Smooth muscle cell (in vitro differentiated cells): ENCODE measurements at regions not wholly inside any gene's neighbourhood (a gene's known extent, or its start where the extent isn't known, plus 50 kb on each side); places are given as distances from the start of the nearest gene placed in this dataset.

Experiments
- DNase-seq: peaks from one replicate; lab custom pipeline; 2025; ENCODE audit not compliant: unreplicated experiment; lab: John Stamatoyannopoulos, UW
- H2AFZ ChIP-seq: fragments of 200-600 bp; sonication (generic); 2 replicates; pipeline ENCODE4 v1.6.0; 2016; ENCODE audit warnings: antibody characterized with exemption, low read depth, mild to moderate bottlenecking
- H3F3A ChIP-seq: fragments of 200-600 bp; sonication (generic); 2 replicates; pipeline ENCODE4 v1.6.0; 2017; ENCODE audit warnings: antibody characterized with exemption, low read depth
- H3K27ac ChIP-seq: fragments of 200-600 bp; sonication (generic); 2 replicates; pipeline ENCODE4 v1.5.1; 2016; ENCODE audit warnings: low read depth, mild to moderate bottlenecking
- H3K27me3 ChIP-seq: fragments of 200-600 bp; sonication (generic); 2 replicates; pipeline ENCODE4 v1.6.1; 2016; ENCODE audit warnings: low read depth, mild to moderate bottlenecking
- H3K36me3 ChIP-seq: fragments of 200-600 bp; sonication (generic); 2 replicates; pipeline ENCODE4 v1.5.1; 2016; ENCODE audit warnings: low read depth
- H3K4me1 ChIP-seq: fragments of 200-600 bp; sonication (generic); 2 replicates; pipeline ENCODE4 v1.5.1; 2016; ENCODE audit warnings: low read depth
- H3K4me2 ChIP-seq: fragments of 200-600 bp; sonication (generic); 2 replicates; pipeline ENCODE4 v1.6.0; 2016; ENCODE audit warnings: mild to moderate bottlenecking
- H3K4me3 ChIP-seq: fragments of 200-600 bp; sonication (generic); 2 replicates; pipeline ENCODE4 v1.5.1; 2016; ENCODE audit warnings: mild to moderate bottlenecking
- H3K79me2 ChIP-seq: fragments of 200-600 bp; sonication (generic); 2 replicates; pipeline ENCODE4 v1.6.0; 2016; ENCODE audit warnings: low read depth, mild to moderate bottlenecking
- H3K9ac ChIP-seq: fragments of 200-600 bp; sonication (generic); 2 replicates; pipeline ENCODE4 v1.6.0; 2016; ENCODE audit warnings: low read depth
- H3K9me3 ChIP-seq: fragments of 200-600 bp; sonication (generic); replicated peaks from 2 replicates; pipeline ENCODE4 v1.5.1; 2016; ENCODE audit warnings: low read depth
- H4K20me1 ChIP-seq: fragments of 200-600 bp; sonication (generic); 2 replicates; pipeline ENCODE4 v1.6.0; 2016; ENCODE audit warnings: low read depth
- CTCF ChIP-seq: fragments of 200-600 bp; sonication (generic); IDR thresholded peaks from 2 replicates; pipeline ENCODE4 v1.5.1; 2017; ENCODE audit warnings: borderline replicate concordance, mild to moderate bottlenecking, antibody characterized with exemption; ENCODE audit not compliant: insufficient read depth, poor library complexity, severe bottlenecking
- WGBS: methylation state at CpG from one replicate; pipeline ENCODE4 v1.1.7; 2016; ENCODE audit warnings: low lambda C conversion rate; 5-methylcytosine and 5-hydroxymethylcytosine counted together

DNA sequence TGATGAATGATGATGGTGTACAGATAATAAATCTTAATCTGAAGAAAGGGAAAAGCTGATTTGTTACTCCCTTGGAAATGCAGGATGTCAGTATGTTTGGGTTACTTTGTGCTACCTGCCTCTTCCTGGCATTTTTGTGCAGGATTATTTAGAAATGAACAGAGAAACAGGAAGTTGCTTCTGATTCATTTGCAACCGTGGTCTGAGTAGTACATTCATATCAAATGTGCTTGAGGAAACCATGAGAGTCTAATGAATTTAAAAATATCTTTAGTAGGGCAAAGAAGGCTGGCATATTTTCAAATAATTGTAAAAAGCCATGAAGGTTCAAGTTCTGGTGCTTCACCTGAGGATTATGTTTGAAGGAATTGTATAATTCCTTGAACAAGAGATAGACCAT is 391.6 kb downstream of the TMEM161B start:
- Histone ChIP-seq H3K36me3 (no peaks in the 10 kb centered on the region), H3K27ac (no peak overlapping the region), H3K4me3 (no peak overlapping the region), H2AFZ (peak overlapping the region; percentile 41), H3K79me2 (no peaks in the 10 kb centered on the region), H4K20me1 (no peaks in the 10 kb centered on the region), H3K4me1 (peaks cover 31% of the 10 kb centered on the region), H3K4me2 (no peak overlapping the region), H3F3A (no peaks in the 10 kb centered on the region), H3K9me3 (no peaks in the 10 kb centered on the region), H3K9ac (no peak overlapping the region), H3K27me3 (no peaks in the 10 kb centered on the region)
- no peak for DNase-seq
- WGBS: 55% methylated on average over 1 of the region's 1 CpG
- TF ChIP-seq CTCF: no peak

- Histone ChIP-seq H3K4me2 (no peak overlapping the region), H2AFZ (peak overlapping the region; percentile 41), H3K9ac (no peak overlapping the region), H3K27me3 (no peaks in the 10 kb centered on the region), H3K27ac (no peak overlapping the region), H3K4me1 (peaks cover 31% of the 10 kb centered on the region), H3K9me3 (no peaks in the 10 kb centered on the region), H4K20me1 (no peaks in the 10 kb centered on the region), H3K4me3 (no peak overlapping the region), H3K79me2 (no peaks in the 10 kb centered on the region), H3F3A (no peaks in the 10 kb centered on the region), H3K36me3 (no peaks in the 10 kb centered on the region)
- no peak for DNase-seq
- WGBS: 41% methylated on average over 2 of the region's 2 CpGs
- TF ChIP-seq CTCF: no peak
Observed at GRCh38 chr5:87876616-87877015, 392.0 kb downstream of the TMEM161B start.

- Histone ChIP-seq H3K9ac (no peak overlapping the region), H3K27me3 (no peaks in the 10 kb centered on the region), H3K4me1 (peaks cover 31% of the 10 kb centered on the region), H3K9me3 (no peaks in the 10 kb centered on the region), H3K79me2 (no peaks in the 10 kb centered on the region), H3F3A (no peaks in the 10 kb centered on the region), H3K27ac (no peak overlapping the region), H3K36me3 (no peaks in the 10 kb centered on the region), H3K4me3 (no peak overlapping the region), H3K4me2 (no peak overlapping the region), H2AFZ (no peak overlapping the region), H4K20me1 (no peaks in the 10 kb centered on the region)
- WGBS: 89% methylated on average over 3 of the region's 3 CpGs
- TF ChIP-seq CTCF: no peak
- no peak for DNase-seq
Observed at GRCh38 chr5:87872986-87873385, 395.7 kb downstream of the TMEM161B start.

DNA sequence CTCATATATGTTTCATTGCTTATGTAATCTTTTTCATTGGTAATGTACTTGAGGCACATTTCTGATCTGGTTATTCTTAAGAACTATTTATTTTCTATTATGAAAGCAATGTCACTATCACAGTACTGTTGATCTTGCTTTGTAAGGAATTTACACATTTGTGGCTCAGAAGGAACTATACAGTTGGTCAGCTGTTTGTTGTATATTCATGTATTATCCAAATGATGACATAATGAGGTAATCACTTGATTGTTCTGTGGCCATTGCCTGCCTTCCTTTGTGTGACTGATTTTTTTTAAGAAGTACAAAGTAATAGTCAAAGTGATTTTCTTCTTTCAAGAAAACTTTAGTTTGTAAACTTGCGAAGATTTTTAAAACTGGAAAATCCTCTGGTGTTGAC is 399.9 kb downstream of the TMEM161B start:
- no peaks in the 10 kb centered on the region for H3K9me3 ChIP-seq
- no peak for DNase-seq
- H3K79me2 ChIP-seq: no peaks in the 10 kb centered on the region
- H3K4me3 ChIP-seq: no peak overlapping the region
- H3K36me3 ChIP-seq: no peaks in the 10 kb centered on the region
- TF ChIP-seq CTCF: no peak
- H3K4me1 ChIP-seq: peaks cover 7% of the 10 kb centered on the region
- WGBS: 100% methylated on average over 1 of the region's 1 CpG
- H3K27me3 ChIP-seq: no peaks in the 10 kb centered on the region
- no peak overlapping the region for H3K27ac ChIP-seq
- no peak overlapping the region for H3K9ac ChIP-seq
- H4K20me1 ChIP-seq: no peaks in the 10 kb centered on the region
- H2AFZ ChIP-seq: no peak overlapping the region
- no peak overlapping the region for H3K4me2 ChIP-seq
- no peaks in the 10 kb centered on the region for H3F3A ChIP-seq
